ENCODE measurements at regions not wholly inside any gene's neighbourhood (a gene's known extent, or its start where the extent isn't known, plus 50 kb on each side); places are given as distances from the start of the nearest gene placed in this dataset.

- DNase-seq (ENCODE audit: low read depth, low spot score) (no peak), FAIRE-seq (no peak)
- dilution Hi-C loops (cut with MboI; ENCODE audit: extremely low pct_ligation_motif_present, low sequenced_read_pairs): no loop called here
Measured at GRCh38 chr15:96264801-96265515, 65.5 kb upstream of the NR2F2 start.

GRCh38 chr15:96266456-96266855 is 64.0 kb upstream of the NR2F2 start:
- H3K9ac ChIP-seq (ENCODE audit: control insufficient read depth, extremely low read depth, insufficient read depth, low read length): no peak overlapping the region
- dilution Hi-C loops (cut with MboI; ENCODE audit: extremely low pct_ligation_motif_present, low sequenced_read_pairs): no loop called here

More at GRCh38 chr15:96264801-96265515, 65.5 kb upstream of the NR2F2 start:
- peak overlapping the region; percentile 28 for H3K9ac ChIP-seq (ENCODE audit: control insufficient read depth, extremely low read depth, insufficient read depth, low read length)
- TF ChIP-seq EZH2 (IDR thresholded peaks at IDR 0.05; ENCODE audit: low read length) (no peak), CTCF (optimal IDR thresholded peaks at IDR 0.05 in 1 of 3, IDR thresholded peaks at IDR 0.05 in 1 of 3, conservative IDR thresholded peaks at IDR 0.05 in 1 of 3; ENCODE audit: extremely low read depth in 1 of 3, insufficient read depth in 2 of 3, low read length in 3 of 3) (no peak)
- no peaks in the 10 kb centered on the region for H3K36me3 ChIP-seq (ENCODE audit: control insufficient read depth in 2 of 2, extremely low read depth in 1 of 2, insufficient read depth in 2 of 2, low read length in 2 of 2)
- H3K9me1 ChIP-seq (ENCODE audit: control insufficient read depth, extremely low read depth, insufficient read depth, low read length): no peaks in the 10 kb centered on the region
- no peaks in the 10 kb centered on the region for H4K20me1 ChIP-seq (ENCODE audit: control insufficient read depth, extremely low read depth, insufficient read depth, low read length)
- no peaks in the 10 kb centered on the region for H3K79me2 ChIP-seq (ENCODE audit: control insufficient read depth, insufficient read depth, low read length)
- no peaks in the 10 kb centered on the region for H3K27me3 ChIP-seq (ENCODE audit: control insufficient read depth, extremely low read depth, insufficient read depth, low read length)
- H2AFZ ChIP-seq (ENCODE audit: control insufficient read depth, low read length): no peak overlapping the region
- H3K4me3 ChIP-seq (ENCODE audit: control insufficient read depth in 2 of 3, extremely low read depth in 1 of 3, insufficient read depth in 2 of 3, low read depth in 1 of 3, low read length in 3 of 3): no peak overlapping the region
- H3K9me3 ChIP-seq (ENCODE audit: control insufficient read depth, low read depth, low read length): no peaks in the 10 kb centered on the region
- peaks cover 30% of the 10 kb centered on the region for H3K4me1 ChIP-seq (ENCODE audit: control insufficient read depth, extremely low read depth, insufficient read depth, low read length)
- H3K27ac ChIP-seq (ENCODE audit: control insufficient read depth, insufficient read depth, low read length): peak overlapping the region; percentile 41
- H3K4me2 ChIP-seq (ENCODE audit: control insufficient read depth, extremely low read depth, insufficient read depth, low read depth, low read length): peak overlapping the region; percentile 45

More at GRCh38 chr15:96266456-96266855, 64.0 kb upstream of the NR2F2 start:
- no peak for TF ChIP-seq CTCF (optimal IDR thresholded peaks at IDR 0.05 in 1 of 3, IDR thresholded peaks at IDR 0.05 in 1 of 3, conservative IDR thresholded peaks at IDR 0.05 in 1 of 3; ENCODE audit: extremely low read depth in 1 of 3, insufficient read depth in 2 of 3, low read length in 3 of 3)
- no peak for TF ChIP-seq EZH2 (IDR thresholded peaks at IDR 0.05; ENCODE audit: low read length)
- Histone ChIP-seq H2AFZ (ENCODE audit: control insufficient read depth, low read length) (no peak overlapping the region), H3K4me2 (ENCODE audit: control insufficient read depth, extremely low read depth, insufficient read depth, low read depth, low read length) (no peak overlapping the region), H3K4me1 (ENCODE audit: control insufficient read depth, extremely low read depth, insufficient read depth, low read length) (peaks cover 44% of the 10 kb centered on the region), H3K4me3 (ENCODE audit: control insufficient read depth in 2 of 3, extremely low read depth in 1 of 3, insufficient read depth in 2 of 3, low read depth in 1 of 3, low read length in 3 of 3) (no peak overlapping the region), H3K36me3 (ENCODE audit: control insufficient read depth in 2 of 2, extremely low read depth in 1 of 2, insufficient read depth in 2 of 2, low read length in 2 of 2) (no peaks in the 10 kb centered on the region), H3K9me3 (ENCODE audit: control insufficient read depth, low read depth, low read length) (no peaks in the 10 kb centered on the region), H3K27me3 (ENCODE audit: control insufficient read depth, extremely low read depth, insufficient read depth, low read length) (no peaks in the 10 kb centered on the region), H3K9me1 (ENCODE audit: control insufficient read depth, extremely low read depth, insufficient read depth, low read length) (no peaks in the 10 kb centered on the region), H4K20me1 (ENCODE audit: control insufficient read depth, extremely low read depth, insufficient read depth, low read length) (no peaks in the 10 kb centered on the region), H3K79me2 (ENCODE audit: control insufficient read depth, insufficient read depth, low read length) (no peaks in the 10 kb centered on the region), H3K27ac (ENCODE audit: control insufficient read depth, insufficient read depth, low read length) (no peak overlapping the region)
- FAIRE-seq (no peak), DNase-seq (ENCODE audit: low read depth, low spot score) (no peak)

All from keratinocyte (primary cell).